ENCODE measurements at regions not wholly inside any gene's neighbourhood (a gene's known extent, or its start where the extent isn't known, plus 50 kb on each side); places are given as distances from the start of the nearest gene placed in this dataset.

- no peak for DNase-seq
Measured at GRCh38 chr9:86531273-86531970, 177.2 kb upstream of the TUT7 start.

- DNase-seq, result no peak
Measured at GRCh38 chr9:86529496-86530275, 175.5 kb upstream of the TUT7 start.

GRCh38 chr9:86526021-86526420 lies 171.8 kb upstream of the TUT7 start:
- DNase-seq, result no peak

GRCh38 chr9:86525182-86525581 lies 171.0 kb upstream of the TUT7 start:
- DNase-seq, result no peak

GRCh38 chr9:86521977-86522376 lies 167.8 kb upstream of the TUT7 start:
- DNase-seq, result peak in 1 of 2 donors; percentile 24

GRCh38 chr9:86521322-86521721 lies 167.1 kb upstream of the TUT7 start:
- DNase-seq, result no peak

- no peak for DNase-seq
Measured at GRCh38 chr9:86519066-86519615, 164.9 kb upstream of the TUT7 start.

- DNase-seq, result no peak
Measured at GRCh38 chr9:86517475-86517874, 163.3 kb upstream of the TUT7 start.

GRCh38 chr9:86516564-86516963 lies 162.4 kb upstream of the TUT7 start:
- no peak for DNase-seq

- DNase-seq, result no peak
Measured at GRCh38 chr9:86515221-86515620, 161.0 kb upstream of the TUT7 start.

GRCh38 chr9:86513429-86513828 lies 159.2 kb upstream of the TUT7 start:
- no peak for DNase-seq

GRCh38 chr9:86512929-86513328 lies 158.7 kb upstream of the TUT7 start:
- no peak for DNase-seq

GRCh38 chr9:86511614-86512360 lies 157.6 kb upstream of the TUT7 start:
- DNase-seq, result no peak

- DNase-seq, result no peak
Measured at GRCh38 chr9:86508208-86508903, 154.1 kb upstream of the TUT7 start.

- DNase-seq, result no peak
Measured at GRCh38 chr9:86507212-86507630, 153.0 kb upstream of the TUT7 start.

- no peak for DNase-seq
Measured at GRCh38 chr9:86503942-86504341, 149.7 kb upstream of the TUT7 start.

- no peak for DNase-seq
Measured at GRCh38 chr9:86503314-86503713, 149.1 kb upstream of the TUT7 start.

- DNase-seq, result no peak
Measured at GRCh38 chr9:86500667-86501435, 146.6 kb upstream of the TUT7 start.

- DNase-seq, result no peak
Measured at GRCh38 chr9:86500031-86500430, 145.8 kb upstream of the TUT7 start.

GRCh38 chr9:86494644-86495111 lies 140.5 kb upstream of the TUT7 start:
- DNase-seq, result peak in 1 of 2 donors; percentile 23

Data from right lung (tissue), 2 donors.